ENCODE measurements at regions not wholly inside any gene's neighbourhood (a gene's known extent, or its start where the extent isn't known, plus 50 kb on each side); places are given as distances from the start of the nearest gene placed in this dataset.

GRCh38 chr5:23089286-23089685 is 236.1 kb upstream of the CDH12 start:
- H3K4me2 ChIP-seq, result no peak overlapping the region
- no peak overlapping the region for H3K27ac ChIP-seq
- H3K27me3 ChIP-seq (ENCODE audit: insufficient read depth, low read depth), result no peaks in the 10 kb centered on the region
- H3K36me3 ChIP-seq (ENCODE audit: low read depth), result no peaks in the 10 kb centered on the region
- no peaks in the 10 kb centered on the region for H3K9me2 ChIP-seq (ENCODE audit: insufficient read depth)
- no peak overlapping the region for H2AFZ ChIP-seq
- TF ChIP-seq EZH2 (IDR thresholded peaks at IDR 0.05; ENCODE audit: low read depth), result no peak
- TF ChIP-seq CTCF (conservative IDR thresholded peaks at IDR 0.05), result no peak
- H3F3A ChIP-seq (ENCODE audit: insufficient read depth, low read depth), result no peaks in the 10 kb centered on the region
- no peaks in the 10 kb centered on the region for H3K79me2 ChIP-seq (ENCODE audit: low read depth)
- intact Hi-C loops (cut with micrococcal nuclease; ENCODE audit: unreplicated experiment), result no loop called here
- ChIA-PET CTCF (interaction anchor here (0.7 kb wide), 1 partner anchor 169 kb away, joined by 6 read pairs; no protein-coding TSS in a partner anchor), POLR2A (ENCODE audit: unreplicated experiment) (no interaction called here)
- BruUV-seq (replicated peaks), result no TSS peak
- H4K20me1 ChIP-seq (ENCODE audit: insufficient read depth), result no peaks in the 10 kb centered on the region
- no peak overlapping the region for H3K4me3 ChIP-seq
- no peak for DNase-seq
- H3K4me1 ChIP-seq (replicated peaks; ENCODE audit: insufficient read depth), result no peaks in the 10 kb centered on the region
- H3K9me3 ChIP-seq (ENCODE audit: insufficient read depth, low read depth), result no peaks in the 10 kb centered on the region

- POLR2A ChIA-PET (ENCODE audit: unreplicated experiment), result no interaction called here
- Histone ChIP-seq H3K36me3 (ENCODE audit: low read depth) (no peaks in the 10 kb centered on the region), H4K20me1 (ENCODE audit: insufficient read depth) (no peaks in the 10 kb centered on the region), H3K27me3 (ENCODE audit: insufficient read depth, low read depth) (no peaks in the 10 kb centered on the region), H3K4me1 (replicated peaks; ENCODE audit: insufficient read depth) (no peaks in the 10 kb centered on the region), H3K79me2 (ENCODE audit: low read depth) (no peaks in the 10 kb centered on the region), H3K27ac (no peak overlapping the region), H3K9me3 (ENCODE audit: insufficient read depth, low read depth) (no peaks in the 10 kb centered on the region), H3K4me2 (no peak overlapping the region), H3K4me3 (no peak overlapping the region), H3F3A (ENCODE audit: insufficient read depth, low read depth) (no peaks in the 10 kb centered on the region), H2AFZ (no peak overlapping the region), H3K9me2 (ENCODE audit: insufficient read depth) (no peaks in the 10 kb centered on the region)
- intact Hi-C loops (cut with micrococcal nuclease; ENCODE audit: unreplicated experiment), result no loop called here
- no peak for DNase-seq
- no TSS peak for BruUV-seq (replicated peaks)
- CTCF ChIA-PET, result no interaction called here
- no peak for TF ChIP-seq CTCF (conservative IDR thresholded peaks at IDR 0.05)
- no peak for TF ChIP-seq EZH2 (IDR thresholded peaks at IDR 0.05; ENCODE audit: low read depth)
These were observed 231.7 kb upstream of the CDH12 start for GRCh38 chr5:23084815-23085214.

- no peaks in the 10 kb centered on the region for H3K79me2 ChIP-seq (ENCODE audit: low read depth)
- ChIA-PET POLR2A (ENCODE audit: unreplicated experiment) (no interaction called here), CTCF (no interaction called here)
- intact Hi-C loops (cut with micrococcal nuclease; ENCODE audit: unreplicated experiment), result no loop called here
- H3K9me2 ChIP-seq (ENCODE audit: insufficient read depth), result no peaks in the 10 kb centered on the region
- no TSS peak for BruUV-seq (replicated peaks)
- H4K20me1 ChIP-seq (ENCODE audit: insufficient read depth), result no peaks in the 10 kb centered on the region
- no peak overlapping the region for H3K4me3 ChIP-seq
- no peak overlapping the region for H3K27ac ChIP-seq
- H2AFZ ChIP-seq, result no peak overlapping the region
- DNase-seq, result no peak
- H3F3A ChIP-seq (ENCODE audit: insufficient read depth, low read depth), result no peaks in the 10 kb centered on the region
- TF ChIP-seq CTCF (conservative IDR thresholded peaks at IDR 0.05) (no peak), EZH2 (IDR thresholded peaks at IDR 0.05; ENCODE audit: low read depth) (no peak)
- H3K4me2 ChIP-seq, result no peak overlapping the region
- H3K36me3 ChIP-seq (ENCODE audit: low read depth), result no peaks in the 10 kb centered on the region
- H3K9me3 ChIP-seq (ENCODE audit: insufficient read depth, low read depth), result no peaks in the 10 kb centered on the region
- H3K27me3 ChIP-seq (ENCODE audit: insufficient read depth, low read depth), result no peaks in the 10 kb centered on the region
- no peaks in the 10 kb centered on the region for H3K4me1 ChIP-seq (replicated peaks; ENCODE audit: insufficient read depth)
These were observed 219.0 kb upstream of the CDH12 start for GRCh38 chr5:23072179-23072578.

Measured in PC-9 (cell line).